GM23248 (cell line): ENCODE measurements at regions not wholly inside any gene's neighbourhood (a gene's known extent, or its start where the extent isn't known, plus 50 kb on each side); places are given as distances from the start of the nearest gene placed in this dataset.

Source experiments
- EZH2 ChIP-seq: fragments of 200-600 bp; sonication (generic); IDR thresholded peaks from 2 replicates; pipeline ENCODE4 v1.6.1; 2018; ENCODE audit warnings: antibody characterized with exemption, mild to moderate bottlenecking; ENCODE audit not compliant: insufficient read depth, poor library complexity, severe bottlenecking
- EZH2phosphoT487 ChIP-seq: fragments of 200-600 bp; sonication (generic); IDR thresholded peaks from 2 replicates; pipeline ENCODE4 v1.6.1; 2018; ENCODE audit warnings: antibody characterized with exemption, moderate library complexity, mild to moderate bottlenecking, low read depth; ENCODE audit not compliant: insufficient read depth

DNA sequence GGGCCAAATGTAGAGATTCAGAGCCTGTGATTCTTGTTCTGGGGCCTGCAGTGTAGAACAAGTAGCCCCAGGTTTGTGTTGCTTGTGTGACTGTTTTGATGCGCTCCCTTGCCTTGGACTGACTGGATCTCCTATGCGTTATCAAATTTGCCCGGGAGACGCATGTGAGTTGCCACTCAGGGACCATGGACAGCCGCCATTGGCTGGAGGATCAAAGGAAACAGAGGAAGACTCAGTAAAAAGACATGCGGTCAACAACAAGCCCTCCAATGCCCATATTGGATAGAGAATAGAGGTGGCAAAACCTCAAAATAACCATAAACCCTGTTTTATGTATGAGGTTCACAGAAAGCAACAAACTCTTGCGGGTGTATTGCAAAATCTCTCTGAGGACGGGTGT lies 327.5 kb upstream of the IGFBP7 start:
- TF ChIP-seq EZH2phosphoT487, result no peak
- no peak for TF ChIP-seq EZH2
